Pancreas (tissue), 10 donors: ENCODE measurements at regions not wholly inside any gene's neighbourhood (a gene's known extent, or its start where the extent isn't known, plus 50 kb on each side); places are given as distances from the start of the nearest gene placed in this dataset.

ENCODE experiments used
- ATAC-seq, 4 donors: fragments of 200-7000 bp; cut with Tn5 transposase; one replicate each; pipeline versions ENCODE4 v1.8.0 to v1.9.1; 2020; ENCODE audit warnings: mild to moderate bottlenecking in 4 of 4, moderate library complexity in 4 of 4
- DNase-seq, 6 donors: peaks; one replicate each; pipeline ENCODE4 v3.0.0-alpha.2; 2020
- FAIRE-seq: peaks from 2 replicates; lab custom pipeline; 2012; peaks lifted over from hg19 to GRCh38; lab: Jason Lieb, UNC
- H3K27ac ChIP-seq, 4 donors: fragments of 200-600 bp; sonication (generic); 1 replicate in 3 of 4; 2 replicates in 1 of 4; pipeline versions ENCODE4 v1.5.0 to v1.8.0; 2020
- H3K27me3 ChIP-seq, 4 donors: fragments of 200-600 bp; one replicate each; pipeline ENCODE4 v1.8.0; 2021
- H3K36me3 ChIP-seq, 3 donors: fragments of 200-600 bp; sonication (generic) in 1 of 3; one replicate each; pipeline versions ENCODE4 v1.5.0 to v1.8.0; 2020 to 2021
- H3K4me1 ChIP-seq, 3 donors: fragments of 200-600 bp; one replicate each; pipeline ENCODE4 v1.8.0; 2021
- H3K4me3 ChIP-seq, 4 donors: fragments of 200-600 bp; sonication (generic) in 2 of 4; one replicate each; pipeline versions ENCODE4 v1.5.0 to v1.8.0; 2020 to 2021
- H3K9me3 ChIP-seq, 4 donors: fragments of 200-600 bp; one replicate each; pipeline ENCODE4 v1.8.0; 2021
- CTCF ChIP-seq, 4 donors: fragments of 200-600 bp; sonication (generic) in 3 of 4; IDR thresholded peaks; one replicate each; pipeline versions ENCODE4 v1.5.0 to v1.8.0; 2021; ENCODE audit warnings: antibody characterized with exemption in 4 of 4
- WGBS, 2 donors: extraction: QIAGEN DNeasy Blood & Tissue Kit; methylation state at CpG; one replicate each; pipeline ENCODE4 v1.1.7; 2013; 5-methylcytosine and 5-hydroxymethylcytosine counted together
- intact Hi-C, 3 donors: fragments of 100-400 bp; cut with DNase I; formaldehyde crosslinking; loops; one replicate each; pipeline versions ENCODE4 v1.11.1 to v1.14.2; 2022
- donor health status: healthy with polysubstance abuse.
- donor health status: DM: no; HTN: no; CAD: no; lungs with moderate emphysema.
- donor health status: DM: no; HTN: no; CAD: no.
- donor health status: control.
- donor health status: control.
- donor health status: Bipolar disorder and iron deficiency.
- donor health status: DM: yes; HTN: yes; CAD: no.
- donor health status: DM: no; HTN: no; CAD: no.
- donor health status: DM: no; HTN: no; CAD: no.
- donor health status: DM: yes; HTN: yes; CAD: no.

GRCh38 chr6:8674126-8674525 is 238.8 kb upstream of the SLC35B3 start:
- Histone ChIP-seq H3K27ac (no peak overlapping the region), H3K27me3 (no peaks in the 10 kb centered on the region), H3K4me1 (no peaks in the 10 kb centered on the region), H3K4me3 (no peak overlapping the region), H3K36me3 (no peaks in the 10 kb centered on the region), H3K9me3 (no peaks in the 10 kb centered on the region)
- FAIRE-seq (no peak), ATAC-seq (no peak), DNase-seq (no peak)
- intact Hi-C loops, result no loop called here
- TF ChIP-seq CTCF (IDR thresholded peaks at IDR 0.05), result no peak
- WGBS, 2 donors, result 90 to 93% methylated on average over 3 of the region's 3 CpGs

- DNase-seq (peak in 1 of 6 donors; percentile 22), ATAC-seq (peak in 3 of 4 donors; percentile 55 to 73 (median 57)), FAIRE-seq (no peak)
- no peaks in the 10 kb centered on the region for H3K27me3 ChIP-seq
- intact Hi-C loops, result no loop called here
- no peak overlapping the region for H3K4me3 ChIP-seq
- WGBS, 2 donors, result 49 to 51% methylated on average over 3 of the region's 3 CpGs
- TF ChIP-seq CTCF (IDR thresholded peaks at IDR 0.05), result no peak
- H3K36me3 ChIP-seq, result no peaks in the 10 kb centered on the region
- H3K9me3 ChIP-seq, result no peaks in the 10 kb centered on the region
- H3K27ac ChIP-seq, result no peak overlapping the region
- no peaks in the 10 kb centered on the region for H3K4me1 ChIP-seq
Measured at GRCh38 chr6:8672882-8673281, 237.5 kb upstream of the SLC35B3 start.

GRCh38 chr6:8670792-8671191 is 235.4 kb upstream of the SLC35B3 start:
- 92 to 96% methylated on average over 1 of the region's 1 CpG for WGBS, 2 donors
- Histone ChIP-seq H3K4me3 (no peak overlapping the region), H3K27ac (no peak overlapping the region), H3K27me3 (no peaks in the 10 kb centered on the region), H3K36me3 (no peaks in the 10 kb centered on the region), H3K4me1 (no peaks in the 10 kb centered on the region), H3K9me3 (no peaks in the 10 kb centered on the region)
- ATAC-seq, result no peak
- intact Hi-C loops, result no loop called here
- no peak for TF ChIP-seq CTCF (IDR thresholded peaks at IDR 0.05)
- no peak for FAIRE-seq
- no peak for DNase-seq

- Histone ChIP-seq H3K4me3 (no peak overlapping the region), H3K27me3 (no peaks in the 10 kb centered on the region), H3K4me1 (peaks cover 0 to 6% (median 3%) of the 10 kb centered on the region in 3 donors), H3K27ac (no peak overlapping the region), H3K9me3 (no peaks in the 10 kb centered on the region), H3K36me3 (no peaks in the 10 kb centered on the region)
- DNase-seq (no peak), FAIRE-seq (no peak), ATAC-seq (no peak)
- 66% methylated on average over 3 of the region's 3 CpGs for WGBS, 2 donors
- no peak for TF ChIP-seq CTCF (IDR thresholded peaks at IDR 0.05)
- intact Hi-C loops, result no loop called here
Measured at GRCh38 chr6:8664700-8665099, 229.4 kb upstream of the SLC35B3 start.

- FAIRE-seq (no peak), DNase-seq (no peak), ATAC-seq (no peak)
- intact Hi-C loops, result no loop called here
- Histone ChIP-seq H3K36me3 (no peaks in the 10 kb centered on the region), H3K9me3 (no peaks in the 10 kb centered on the region), H3K4me3 (no peak overlapping the region), H3K27ac (no peak overlapping the region), H3K27me3 (no peaks in the 10 kb centered on the region), H3K4me1 (peaks cover 0 to 9% (median 6%) of the 10 kb centered on the region in 3 donors)
- TF ChIP-seq CTCF (IDR thresholded peaks at IDR 0.05), result no peak
- WGBS, 2 donors, result 59% methylated on average over 3 of the region's 3 CpGs
Measured at GRCh38 chr6:8664070-8664469, 228.7 kb upstream of the SLC35B3 start.
